ENCODE measurements at regions not wholly inside any gene's neighbourhood (a gene's known extent, or its start where the extent isn't known, plus 50 kb on each side); places are given as distances from the start of the nearest gene placed in this dataset.
"Not testable (repeated sequence)": the region's sequence is repeated elsewhere in the genome, so short reads cannot be mapped to it uniquely, and the experiment has no call there.

DNA sequence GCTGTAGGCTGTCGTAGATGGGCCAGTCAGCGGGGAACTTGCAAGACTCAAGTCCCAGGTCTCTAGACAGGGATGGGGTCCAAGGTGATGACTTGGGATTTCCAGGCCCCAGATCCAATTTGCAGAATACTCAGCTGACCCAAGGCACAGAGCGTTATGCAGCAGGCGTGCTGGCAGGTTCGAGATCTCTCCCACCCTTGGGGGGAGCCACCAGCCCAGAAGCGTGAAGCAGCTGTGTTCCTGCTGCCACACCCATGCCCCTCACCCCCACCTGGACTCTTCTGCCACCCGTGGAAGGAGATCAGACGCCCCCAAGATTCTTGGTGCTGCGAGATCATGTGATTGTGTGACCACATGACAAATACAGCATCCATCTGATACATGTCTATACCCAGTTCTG is 142.6 kb downstream of the BRD1 start:
- H3K27ac ChIP-seq (ENCODE audit: low read depth, low read length): no peak overlapping the region
- 65 to 81% (median 80%) methylated on average over 9 of the region's 9 CpGs for WGBS, 3 donors

DNA sequence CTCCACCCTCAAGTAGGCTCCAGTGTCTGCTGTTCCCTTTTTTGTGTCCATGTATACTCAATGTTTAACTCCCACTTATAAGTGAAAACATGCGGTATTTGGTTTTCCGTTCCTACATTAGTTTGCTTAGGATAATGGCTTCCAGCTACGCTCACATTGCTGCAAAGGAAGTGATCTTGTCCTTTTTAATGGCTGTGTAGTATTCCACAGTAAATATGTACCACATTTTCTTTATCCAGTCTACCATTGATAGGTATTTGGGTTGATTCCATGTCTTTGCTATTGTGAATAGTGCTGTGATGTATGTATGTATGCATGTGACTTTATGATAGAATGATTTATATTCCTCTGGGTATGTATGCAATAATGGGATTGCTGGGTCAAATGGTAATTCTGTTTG is 144.6 kb downstream of the BRD1 start:
- 75 to 95% (median 91%) methylated on average over 3 of the region's 3 CpGs for WGBS, 3 donors
- no peak overlapping the region for H3K27ac ChIP-seq (ENCODE audit: low read depth, low read length)

DNA sequence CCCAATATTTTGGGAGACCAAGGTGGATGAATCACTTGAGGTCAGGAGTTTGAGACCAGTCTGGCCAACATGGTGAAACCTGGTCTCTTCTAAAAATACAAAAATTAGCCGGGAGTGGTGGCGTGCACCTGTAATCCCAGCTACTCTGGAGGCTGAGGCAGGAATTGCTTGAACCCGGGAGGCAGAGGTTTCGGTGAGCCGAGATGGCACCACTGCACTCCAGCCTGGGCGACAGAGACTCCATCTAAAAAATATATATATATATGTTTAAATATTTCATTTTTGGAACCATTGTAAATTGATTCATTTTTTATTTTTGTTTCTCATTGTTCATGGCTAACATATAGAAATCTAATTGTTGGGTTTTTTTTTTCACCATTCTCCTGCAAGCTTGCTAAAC is 146.9 kb downstream of the BRD1 start:
- not testable (repeated sequence) for H3K27ac ChIP-seq (ENCODE audit: low read depth, low read length)
- WGBS, 3 donors: 91 to 95% (median 95%) methylated on average over 6 of the region's 6 CpGs

- WGBS, 3 donors: 52 to 70% (median 60%) methylated on average over 10 of the region's 10 CpGs
- no peak overlapping the region for H3K27ac ChIP-seq (ENCODE audit: low read depth, low read length)
Observed at GRCh38 chr22:49678842-49679170, 148.9 kb downstream of the BRD1 start.

DNA sequence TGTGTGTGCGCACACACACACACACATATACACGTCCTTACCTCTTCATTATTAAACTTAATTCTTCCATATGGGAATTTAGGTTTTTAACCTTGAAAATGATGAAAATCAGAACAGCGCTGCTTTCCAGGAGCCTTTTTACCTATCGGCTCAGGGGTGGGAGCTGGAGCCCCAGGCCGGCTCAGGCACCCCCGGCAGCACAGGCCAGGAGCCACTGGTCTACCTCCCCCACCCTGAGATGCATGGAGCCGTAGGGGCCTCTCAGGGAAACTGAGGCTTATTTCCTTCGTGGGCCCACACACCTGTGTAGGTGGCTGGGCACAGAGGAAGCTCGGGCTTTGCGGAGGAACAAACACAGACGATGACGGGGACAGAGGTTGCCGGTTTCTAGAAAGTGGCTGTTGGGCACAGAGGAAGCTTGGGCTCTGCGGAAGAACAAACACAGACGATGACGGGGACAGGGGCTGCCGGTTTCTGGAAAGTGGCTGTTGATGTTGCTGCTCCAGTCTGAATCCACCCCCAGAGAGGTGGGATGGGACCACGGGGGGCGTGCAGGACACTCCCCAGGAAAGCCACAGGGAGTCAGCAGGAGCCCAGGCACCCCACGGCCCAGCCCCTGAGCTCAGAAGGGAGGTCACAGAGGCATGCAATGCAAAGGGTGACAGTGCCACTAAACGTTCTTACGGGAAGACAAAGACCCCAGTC is 149.4 kb downstream of the BRD1 start:
- 51 to 53% (median 52%) methylated on average over 22 of the region's 22 CpGs for WGBS, 3 donors

DNA sequence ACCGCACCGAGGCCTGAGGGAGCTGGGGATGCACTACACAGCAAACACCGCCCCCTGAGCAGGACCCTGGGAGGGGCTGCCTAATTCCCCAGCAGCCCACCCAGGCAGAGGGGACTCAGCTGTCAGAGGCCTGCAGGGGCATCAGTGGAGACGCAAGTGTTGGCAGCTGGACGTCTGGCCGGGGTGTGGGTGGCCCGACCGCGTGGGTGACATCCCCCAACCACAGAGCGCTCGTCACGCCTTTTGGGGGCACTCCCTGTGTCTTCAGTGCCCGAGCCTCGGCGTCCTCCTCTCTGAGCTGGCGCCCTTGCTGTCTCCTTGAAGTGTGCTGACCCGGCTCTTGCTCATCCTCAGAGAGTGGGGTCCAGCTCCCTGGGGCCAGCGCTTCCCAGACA is 150.2 kb downstream of the BRD1 start:
- 72 to 79% (median 73%) methylated on average over 18 of the region's 18 CpGs for WGBS, 3 donors
- H3K27ac ChIP-seq (ENCODE audit: low read depth, low read length): no peak overlapping the region

More for the DNA sequence above, 149.4 kb downstream of the BRD1 start:
- H3K27ac ChIP-seq (ENCODE audit: low read depth, low read length): no peak overlapping the region

DNA sequence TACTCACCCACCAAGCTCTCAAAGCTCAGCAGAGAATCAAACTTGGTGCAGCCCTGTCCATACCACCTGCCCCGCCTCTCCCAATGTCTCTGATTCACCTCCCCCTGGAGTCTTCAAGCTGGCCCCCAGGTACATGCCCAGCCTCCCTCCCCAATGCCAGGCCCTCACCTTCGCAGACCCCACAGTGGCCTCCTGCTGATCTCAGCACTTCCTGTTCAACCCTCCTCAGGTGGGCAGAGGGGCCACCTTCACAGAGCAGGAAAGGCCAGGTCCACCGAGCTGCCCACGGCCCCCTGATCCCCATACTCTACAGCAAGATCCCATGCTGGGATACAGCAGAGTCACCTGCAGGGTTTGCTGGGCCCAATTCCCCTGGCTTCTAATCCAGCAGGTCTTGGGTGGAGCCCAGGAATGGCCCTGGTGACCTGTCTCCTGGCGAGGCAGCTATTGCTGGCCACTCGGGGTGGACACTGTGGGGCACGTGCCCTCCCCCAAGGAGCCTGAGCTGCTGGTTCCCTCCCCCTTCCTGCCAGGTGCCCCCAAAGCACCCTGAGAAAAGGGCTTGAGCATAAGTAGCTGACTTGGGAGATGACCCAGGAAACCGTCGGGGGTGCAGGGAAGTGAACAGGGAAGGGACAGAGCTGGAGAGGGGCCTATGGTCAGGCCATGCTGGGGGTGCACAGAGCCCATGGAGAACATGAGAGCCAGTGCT is 150.7 kb downstream of the BRD1 start:
- H3K27ac ChIP-seq (ENCODE audit: low read depth, low read length): no peak overlapping the region
- WGBS, 3 donors: 51 to 71% (median 69%) methylated on average over 9 of the region's 9 CpGs

DNA sequence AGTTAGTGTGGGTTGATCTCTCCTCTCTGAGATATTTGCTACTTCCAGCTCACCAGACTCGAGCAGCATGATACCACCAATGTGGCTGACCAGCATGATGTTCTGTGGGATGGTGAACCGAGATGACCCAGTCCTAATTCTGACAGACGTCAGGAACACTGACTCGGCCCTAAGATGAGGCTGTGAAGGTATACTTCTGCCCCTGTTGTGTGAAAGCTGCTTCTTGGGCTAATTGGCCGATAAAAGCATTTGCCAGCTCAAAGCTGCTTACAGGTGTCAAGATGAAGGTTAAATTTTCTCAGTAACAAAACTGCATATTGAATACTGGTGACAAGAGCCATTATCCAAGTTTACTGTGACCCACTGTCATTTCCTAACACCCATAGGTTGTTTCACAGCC is 151.4 kb downstream of the BRD1 start:
- no peak overlapping the region for H3K27ac ChIP-seq (ENCODE audit: low read depth, low read length)
- WGBS, 3 donors: 60 to 80% (median 74%) methylated on average over 5 of the region's 5 CpGs

DNA sequence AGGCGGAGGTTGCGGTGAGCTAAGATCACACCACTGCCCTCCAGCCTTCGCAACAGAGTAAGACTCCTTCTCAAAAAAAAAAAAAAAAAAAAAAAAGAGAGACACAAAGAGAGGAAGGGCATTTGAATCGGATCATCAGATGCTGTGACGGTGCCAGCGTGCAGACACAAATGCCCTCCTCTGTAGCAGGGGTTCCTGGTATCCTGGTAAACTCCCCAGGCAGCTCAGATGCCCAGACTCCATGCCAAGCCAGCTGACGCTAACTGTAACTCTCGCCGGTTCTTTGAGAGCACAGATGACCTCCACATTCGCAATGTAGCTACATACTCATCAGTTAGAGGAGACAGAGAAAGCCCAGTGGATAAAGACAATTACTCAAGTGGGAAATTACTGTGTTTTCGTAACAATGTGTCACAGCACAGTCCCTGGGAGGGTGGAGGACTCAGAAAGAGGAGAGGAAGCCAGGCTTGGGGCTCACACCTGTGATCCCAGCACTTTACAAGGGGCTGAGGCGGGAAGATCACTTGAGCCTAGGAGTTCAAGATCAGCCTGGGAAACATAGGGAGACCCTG is 153.1 kb downstream of the BRD1 start:
- no peak overlapping the region for H3K27ac ChIP-seq (ENCODE audit: low read depth, low read length)
- WGBS, 3 donors: 77 to 86% (median 84%) methylated on average over 12 of the region's 12 CpGs

- H3K27ac ChIP-seq (ENCODE audit: low read depth, low read length): no peak overlapping the region
- 34 to 49% (median 38%) methylated on average over 14 of the region's 14 CpGs for WGBS, 3 donors
Observed at GRCh38 chr22:49673048-49673447, 154.6 kb downstream of the BRD1 start.

- H3K27ac ChIP-seq (ENCODE audit: low read depth, low read length): no peak overlapping the region
- WGBS, 3 donors: 39 to 49% (median 43%) methylated on average over 15 of the region's 17 CpGs
Observed at GRCh38 chr22:49672014-49672516, 155.6 kb downstream of the BRD1 start.

DNA sequence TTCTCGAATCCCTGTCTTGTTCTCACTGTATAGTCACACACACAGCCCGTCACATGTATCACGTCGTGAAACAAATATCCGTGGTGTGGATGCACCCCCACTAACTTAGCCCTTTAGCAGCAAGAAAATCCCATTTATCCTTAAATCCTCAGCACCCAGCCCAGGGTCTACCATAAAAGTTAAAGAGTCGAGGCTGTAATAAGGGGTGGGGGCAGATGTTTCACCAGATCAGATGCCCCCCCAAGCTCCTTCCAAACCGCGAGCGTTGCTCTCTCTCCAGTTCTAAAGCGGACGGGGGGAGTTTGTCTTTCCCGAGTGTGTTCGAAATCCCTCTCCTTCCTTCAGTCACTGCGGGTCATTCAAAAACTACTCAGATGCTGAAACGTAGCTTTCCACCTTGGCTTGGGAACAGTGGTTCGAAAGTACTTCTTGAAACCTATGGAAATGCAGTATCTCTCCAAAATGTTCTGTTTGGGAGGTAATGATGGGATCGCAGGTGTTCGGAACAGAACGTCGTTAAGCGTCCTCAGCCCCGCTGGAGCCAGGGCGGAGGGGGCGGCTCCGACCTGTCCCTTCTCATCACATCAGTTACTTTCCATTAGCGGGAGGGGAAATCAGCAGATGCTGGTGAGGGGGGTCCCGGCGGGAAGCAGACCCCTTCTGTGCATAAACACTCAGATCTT is 156.2 kb downstream of the BRD1 start:
- H3K27ac ChIP-seq (ENCODE audit: low read depth, low read length): no peak overlapping the region
- 13 to 23% (median 14%) methylated on average over 28 of the region's 28 CpGs for WGBS, 3 donors

GRCh38 chr22:49670456-49671330 is 157.0 kb downstream of the BRD1 start:
- no peak overlapping the region for H3K27ac ChIP-seq (ENCODE audit: low read depth, low read length)
- WGBS, 3 donors: 1 to 2% (median 1%) methylated on average over 37 to 69 of the region's 69 CpGs

GRCh38 chr22:49669969-49670455 is 157.7 kb downstream of the BRD1 start:
- 1 to 11% (median 4%) methylated on average over 20 to 33 of the region's 33 CpGs for WGBS, 3 donors

GRCh38 chr22:49669427-49669968 is 158.2 kb downstream of the BRD1 start:
- 74 to 89% (median 85%) methylated on average over 1 of the region's 1 CpG for WGBS, 3 donors
- not testable (repeated sequence) for H3K27ac ChIP-seq (ENCODE audit: low read depth, low read length)

More at GRCh38 chr22:49669969-49670455, 157.7 kb downstream of the BRD1 start:
- H3K27ac ChIP-seq (ENCODE audit: low read depth, low read length): not testable (repeated sequence)

DNA sequence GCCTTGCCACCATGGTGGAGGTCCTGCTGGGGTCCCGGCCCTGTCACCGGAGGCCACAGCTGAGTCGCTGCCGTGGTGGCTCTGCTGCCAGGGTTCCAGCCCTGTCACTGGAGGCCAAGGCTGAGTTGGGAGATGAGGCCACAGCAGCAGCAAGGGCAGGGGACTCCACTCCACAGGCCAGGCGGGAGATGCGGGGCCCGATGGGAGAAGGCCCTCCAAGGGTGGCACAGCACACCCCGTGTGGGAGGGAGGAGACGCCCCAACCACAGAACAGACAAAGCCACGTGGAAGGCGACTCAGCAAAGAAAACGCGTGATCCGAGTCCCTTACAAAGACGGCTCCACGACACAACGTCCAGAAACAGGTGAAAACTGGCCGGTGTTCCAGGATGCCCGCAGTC is 159.3 kb downstream of the BRD1 start:
- WGBS, 3 donors: 76 to 85% (median 81%) methylated on average over 19 of the region's 19 CpGs
- no peak overlapping the region for H3K27ac ChIP-seq (ENCODE audit: low read depth, low read length)

GRCh38 chr22:49667236-49667635 is 160.4 kb downstream of the BRD1 start:
- WGBS, 3 donors: 17 to 43% (median 28%) methylated on average over 13 of the region's 13 CpGs

More at GRCh38 chr22:49667236-49667635, 160.4 kb downstream of the BRD1 start:
- H3K27ac ChIP-seq (ENCODE audit: low read depth, low read length): no peak overlapping the region
